Keratinocyte (primary cell): ENCODE measurements at regions not wholly inside any gene's neighbourhood (a gene's known extent, or its start where the extent isn't known, plus 50 kb on each side); places are given as distances from the start of the nearest gene placed in this dataset.

Source experiments
- EZH2 ChIP-seq: IDR thresholded peaks from one replicate; pipeline ENCODE4 v1.6.1; 2012; ENCODE audit warnings: inconsistent platforms, mild to moderate bottlenecking, low read length, moderate library complexity
- TF ChIP-seq, protein P1 (sequence below), 3 experiments: IDR thresholded peaks in 1 of 3; conservative IDR thresholded peaks in 1 of 3; optimal IDR thresholded peaks in 1 of 3; 2 replicates in 2 of 3; 3 replicates in 1 of 3; pipeline versions ENCODE3 to v1.5.1; 2011; ENCODE audit warnings: low read length in 3 of 3, mild to moderate bottlenecking in 3 of 3, moderate library complexity in 2 of 3, control low read depth in 1 of 3, inconsistent platforms in 1 of 3; ENCODE audit not compliant: insufficient read depth in 2 of 3; ENCODE audit errors: extremely low read depth in 1 of 3

DNA sequence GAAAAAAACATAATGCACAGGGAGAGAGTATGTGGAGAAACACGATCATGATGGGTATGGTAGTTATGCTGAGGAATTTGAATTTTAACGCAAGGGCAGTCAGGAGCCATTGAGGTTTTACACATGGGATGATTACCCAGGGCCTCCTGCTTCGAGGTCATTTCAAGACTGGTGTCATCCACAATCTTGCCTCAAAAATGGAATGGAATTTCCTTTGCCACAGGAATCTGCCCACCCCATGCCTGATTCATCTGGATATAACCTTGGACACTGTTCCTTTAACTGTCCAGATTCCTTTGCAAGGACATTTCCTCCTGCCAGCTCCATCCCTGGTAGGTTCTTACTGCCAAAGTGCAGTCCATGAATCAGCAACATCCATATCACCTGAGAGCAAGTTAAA lies 655.9 kb upstream of the TENM4 start:
- TF ChIP-seq, protein P1, sequence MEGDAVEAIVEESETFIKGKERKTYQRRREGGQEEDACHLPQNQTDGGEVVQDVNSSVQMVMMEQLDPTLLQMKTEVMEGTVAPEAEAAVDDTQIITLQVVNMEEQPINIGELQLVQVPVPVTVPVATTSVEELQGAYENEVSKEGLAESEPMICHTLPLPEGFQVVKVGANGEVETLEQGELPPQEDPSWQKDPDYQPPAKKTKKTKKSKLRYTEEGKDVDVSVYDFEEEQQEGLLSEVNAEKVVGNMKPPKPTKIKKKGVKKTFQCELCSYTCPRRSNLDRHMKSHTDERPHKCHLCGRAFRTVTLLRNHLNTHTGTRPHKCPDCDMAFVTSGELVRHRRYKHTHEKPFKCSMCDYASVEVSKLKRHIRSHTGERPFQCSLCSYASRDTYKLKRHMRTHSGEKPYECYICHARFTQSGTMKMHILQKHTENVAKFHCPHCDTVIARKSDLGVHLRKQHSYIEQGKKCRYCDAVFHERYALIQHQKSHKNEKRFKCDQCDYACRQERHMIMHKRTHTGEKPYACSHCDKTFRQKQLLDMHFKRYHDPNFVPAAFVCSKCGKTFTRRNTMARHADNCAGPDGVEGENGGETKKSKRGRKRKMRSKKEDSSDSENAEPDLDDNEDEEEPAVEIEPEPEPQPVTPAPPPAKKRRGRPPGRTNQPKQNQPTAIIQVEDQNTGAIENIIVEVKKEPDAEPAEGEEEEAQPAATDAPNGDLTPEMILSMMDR (optimal IDR thresholded peaks at IDR 0.05 in 1 of 3, IDR thresholded peaks at IDR 0.05 in 1 of 3, conservative IDR thresholded peaks at IDR 0.05 in 1 of 3; ENCODE audit: extremely low read depth in 1 of 3, insufficient read depth in 2 of 3, low read length in 3 of 3): no peak
- TF ChIP-seq EZH2: no peak
